ENCODE measurements at regions not wholly inside any gene's neighbourhood (a gene's known extent, or its start where the extent isn't known, plus 50 kb on each side); places are given as distances from the start of the nearest gene placed in this dataset.
A peak's percentile ranks its signal among the peaks of the same experiment; 100 is the strongest.

DNA sequence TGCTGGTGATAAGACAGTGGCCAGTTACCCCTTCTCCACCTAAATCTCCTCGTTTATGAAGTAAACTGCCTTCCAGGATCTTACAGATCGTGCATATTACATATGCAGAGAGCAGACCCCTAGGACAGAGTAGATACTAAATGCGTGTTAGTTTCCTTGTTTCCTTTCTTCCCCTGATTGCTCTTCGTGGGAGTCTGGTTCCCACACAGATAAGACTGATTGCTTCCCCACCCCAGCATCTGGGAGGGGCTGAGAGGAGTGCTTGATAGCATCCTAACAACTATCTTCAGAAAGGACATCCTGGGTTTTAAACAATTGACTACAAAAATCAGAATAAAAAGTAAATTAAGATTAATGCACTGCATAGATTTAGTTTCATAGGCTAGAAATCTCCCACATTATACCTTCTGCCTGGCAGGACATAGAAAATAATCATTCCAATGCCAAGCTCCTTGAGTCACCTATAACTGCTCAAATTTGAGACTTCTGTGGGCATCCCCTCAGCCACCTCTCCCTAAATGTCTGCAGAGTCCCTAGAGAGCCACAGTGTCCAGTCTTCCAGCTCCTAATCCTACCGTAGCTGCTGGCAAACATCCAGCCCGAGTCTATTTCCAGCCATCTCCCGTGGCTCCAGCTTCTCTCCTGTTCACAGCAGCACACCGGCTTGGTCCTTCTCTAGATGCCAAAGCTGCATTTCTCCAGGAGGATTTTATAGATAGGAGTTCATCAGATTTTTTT is 128.3 kb downstream of the LRRC30 start:
- peak; percentile 7 to 27 for DNase-seq

DNA sequence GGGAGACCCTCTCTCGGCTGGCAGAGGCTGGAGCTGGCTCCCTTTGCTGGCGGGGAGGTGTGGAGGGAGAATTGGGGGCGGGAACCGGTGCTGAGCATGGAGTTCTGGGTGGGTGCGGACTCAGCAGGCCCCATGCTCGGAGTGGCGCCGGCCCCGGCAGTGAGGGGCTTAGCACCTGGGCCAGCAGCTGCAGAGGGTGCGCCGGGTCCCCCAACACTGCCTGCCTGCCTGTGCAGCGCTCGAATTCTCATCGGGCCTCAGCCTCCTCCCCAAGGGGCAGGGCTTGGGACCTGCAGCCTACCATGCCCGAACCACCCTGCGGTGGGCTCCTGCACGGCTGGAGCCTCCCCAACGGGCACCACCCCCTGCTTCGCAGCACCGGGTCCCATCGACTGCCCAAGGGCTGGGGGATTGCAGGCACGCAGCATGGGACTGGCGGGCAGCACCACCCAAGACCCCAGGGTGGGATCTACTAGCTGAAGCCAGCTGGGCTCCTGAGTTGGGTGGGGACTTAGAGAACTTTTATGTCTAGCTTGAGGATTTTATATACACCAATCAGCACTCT is 129.8 kb downstream of the LRRC30 start:
- no peak for DNase-seq

DNA sequence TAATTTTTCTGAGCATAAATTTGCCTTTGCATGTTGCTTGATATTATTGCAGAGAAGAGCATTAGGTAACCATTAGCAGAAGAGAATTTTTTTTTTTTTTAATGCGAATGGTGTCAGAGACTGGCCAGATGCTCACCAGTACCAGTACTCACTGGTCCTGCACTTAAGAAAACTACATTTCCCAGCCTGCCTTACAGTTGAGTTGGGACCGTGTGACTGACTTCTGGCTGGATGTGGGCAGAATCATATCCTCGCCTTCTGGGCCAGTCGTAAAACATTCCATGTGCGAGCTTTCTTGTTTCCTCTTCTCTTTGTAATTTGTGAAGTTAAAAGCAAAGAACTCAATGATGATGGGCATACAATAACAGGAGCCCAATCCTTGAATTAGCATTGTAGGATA is 132.4 kb downstream of the LRRC30 start:
- DNase-seq: no peak

DNA sequence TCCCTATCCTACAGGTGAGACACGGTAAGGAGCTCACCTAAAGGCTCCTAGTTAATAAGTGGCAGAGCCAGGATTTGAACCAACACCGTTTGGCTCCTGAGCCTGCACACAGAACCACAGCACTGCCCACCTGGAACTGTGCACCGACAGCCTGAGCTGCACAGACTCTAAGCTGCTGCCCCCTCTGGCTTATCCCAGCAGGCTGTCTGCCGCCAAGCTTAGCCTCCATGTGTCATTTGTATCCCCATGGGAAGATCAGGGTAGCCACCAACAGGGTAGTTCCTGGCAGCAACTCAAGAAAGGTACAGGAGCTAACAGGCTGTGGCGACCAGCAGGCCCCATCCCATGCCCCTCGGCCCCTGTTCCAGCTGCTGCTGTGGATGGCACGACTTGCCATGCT is 135.7 kb downstream of the LRRC30 start:
- DNase-seq: peak; percentile 52 to 88

DNA sequence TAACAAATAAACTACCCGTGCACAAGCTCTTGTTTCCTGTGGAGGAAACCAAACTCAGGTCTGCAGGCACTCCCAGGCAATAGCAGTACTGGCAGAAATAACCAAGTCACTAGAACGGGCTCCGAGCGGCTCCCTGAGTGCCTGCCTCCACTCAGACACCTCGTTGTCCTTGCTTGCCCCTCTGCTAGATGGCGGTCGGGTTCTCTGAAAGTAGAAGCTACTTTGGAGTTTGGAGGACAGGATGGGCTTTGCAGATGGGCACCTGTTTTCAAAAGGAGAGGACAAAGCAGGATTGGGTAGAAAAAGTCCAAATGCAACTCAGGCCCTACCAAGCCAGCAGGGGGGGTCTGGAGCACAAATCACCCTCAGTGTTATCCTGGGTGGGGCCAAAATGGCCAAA is 136.4 kb downstream of the LRRC30 start:
- DNase-seq: no peak

DNA sequence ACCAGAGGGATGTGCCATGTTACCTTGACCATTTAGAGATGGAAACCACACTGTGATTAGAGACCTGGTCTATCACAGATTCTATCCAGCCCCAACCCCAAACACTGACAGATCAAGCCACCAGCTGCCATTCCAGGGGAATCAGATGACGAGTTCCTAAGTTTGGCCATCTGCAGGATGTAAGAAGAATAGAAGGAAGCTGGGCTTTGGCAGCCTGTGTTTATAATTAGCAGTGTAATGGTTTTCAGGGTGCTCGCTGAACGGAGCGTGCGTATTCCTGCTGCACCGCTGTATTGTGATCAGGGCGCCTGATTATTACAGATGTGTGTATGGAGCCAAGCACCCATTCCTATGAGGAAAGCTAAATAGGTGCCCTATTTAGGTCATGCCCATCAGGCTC is 138.1 kb downstream of the LRRC30 start:
- peak; percentile 9 to 70 for DNase-seq

DNA sequence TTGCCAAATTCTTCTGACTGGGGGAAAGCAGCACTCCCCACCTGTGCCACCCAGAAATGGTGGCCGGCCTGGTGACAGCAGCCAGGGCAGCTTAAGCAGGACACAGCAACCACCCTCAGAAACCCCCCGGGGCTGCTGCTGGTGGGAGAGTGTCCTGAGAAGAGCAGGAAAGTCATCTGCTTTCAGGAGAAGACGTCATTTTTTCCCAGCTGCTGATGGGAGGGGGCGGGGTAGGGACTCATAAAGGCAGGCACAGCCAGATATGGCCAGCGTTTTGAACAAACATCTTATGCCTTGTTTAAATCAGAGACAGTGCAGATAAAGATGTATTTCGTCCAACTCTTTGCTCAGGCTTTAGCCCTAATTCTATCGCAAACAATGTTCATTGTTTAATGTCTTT is 139.5 kb downstream of the LRRC30 start:
- no peak for DNase-seq

DNA sequence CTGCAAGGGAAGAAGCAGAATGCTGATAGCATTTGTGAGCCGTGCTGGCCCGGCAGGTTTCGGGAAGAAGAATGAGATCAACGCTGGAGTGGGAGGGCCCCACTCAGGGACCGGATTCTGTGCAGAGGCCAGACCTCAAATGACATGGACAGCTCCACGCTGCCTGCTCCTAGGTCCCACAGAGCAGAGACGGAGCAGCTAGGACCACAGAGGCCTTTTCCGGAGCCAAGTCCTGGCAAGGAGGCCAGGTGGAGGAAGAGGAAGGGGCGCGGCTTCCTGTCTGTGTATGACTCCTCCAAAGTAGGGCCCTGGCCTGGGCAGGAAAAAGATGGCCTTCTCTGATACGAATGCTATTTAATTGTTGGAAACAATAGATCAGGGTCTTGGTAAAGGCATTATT is 139.9 kb downstream of the LRRC30 start:
- no peak for DNase-seq

DNA sequence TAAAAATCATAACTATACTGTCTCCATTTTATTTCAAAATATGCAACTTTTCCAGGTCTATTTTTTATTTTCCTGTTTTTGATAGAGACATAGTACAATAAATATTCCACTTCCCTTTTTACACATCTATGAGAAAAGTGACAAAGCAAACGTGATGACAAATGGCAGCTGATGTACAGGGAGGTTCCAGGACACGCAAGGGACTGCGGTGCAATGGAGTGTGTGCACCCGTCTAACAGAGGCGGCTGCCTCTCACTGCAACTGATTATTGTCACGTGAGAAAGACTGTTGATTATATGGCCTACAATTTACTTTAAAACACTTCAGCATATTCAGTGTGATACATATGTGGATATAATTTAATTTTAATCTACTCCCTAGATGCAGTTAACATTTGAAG is 142.6 kb downstream of the LRRC30 start:
- no peak for DNase-seq

DNA sequence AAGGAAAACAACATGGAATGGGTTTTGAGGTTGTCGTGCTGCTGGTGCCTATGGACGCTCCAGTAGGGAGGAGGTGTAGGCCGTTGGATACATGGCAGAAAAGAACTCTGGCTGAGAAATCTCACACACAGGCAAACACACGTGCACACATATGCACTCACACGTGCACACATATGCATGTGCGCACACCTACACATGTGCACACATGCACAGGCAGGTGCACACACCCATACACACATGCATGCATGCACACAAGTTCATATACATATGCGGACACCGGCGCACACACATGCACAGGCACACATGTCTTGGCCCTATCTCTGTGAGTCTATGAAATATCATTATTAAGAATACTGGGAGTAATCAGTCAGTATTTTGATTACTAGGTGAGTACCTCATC is 150.4 kb downstream of the LRRC30 start:
- DNase-seq: no peak

DNA sequence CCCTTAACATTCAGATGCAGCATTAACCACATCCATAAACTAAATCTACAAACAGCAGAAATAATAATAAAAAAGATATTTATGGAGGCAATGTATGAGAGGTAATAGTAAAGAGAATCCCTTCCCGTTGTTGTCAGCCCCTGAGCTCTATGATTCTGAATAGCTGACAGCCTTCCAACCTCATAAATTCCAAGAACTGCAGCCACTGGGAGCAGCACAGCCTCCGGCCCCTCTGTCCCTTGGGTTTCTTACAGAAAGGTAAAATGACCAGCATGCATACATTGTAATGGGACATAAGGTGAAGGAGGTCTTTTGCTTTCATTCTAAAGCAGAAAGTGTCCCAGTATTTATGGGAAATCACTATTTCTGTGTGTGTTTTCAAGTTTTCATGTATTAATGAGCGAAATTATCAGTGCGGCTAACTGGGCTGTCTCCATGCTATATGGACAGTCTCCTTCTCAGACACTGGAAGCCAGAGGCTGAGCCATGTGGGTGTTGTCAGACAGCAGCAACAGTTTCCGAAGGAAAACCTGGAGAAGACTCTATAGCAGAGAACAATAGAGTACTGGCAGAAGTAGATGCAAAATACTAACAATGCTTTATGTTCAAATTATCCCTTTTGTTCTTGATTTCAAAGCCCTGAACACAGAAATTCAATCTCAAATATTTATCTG is 151.6 kb downstream of the LRRC30 start:
- DNase-seq: no peak

DNA sequence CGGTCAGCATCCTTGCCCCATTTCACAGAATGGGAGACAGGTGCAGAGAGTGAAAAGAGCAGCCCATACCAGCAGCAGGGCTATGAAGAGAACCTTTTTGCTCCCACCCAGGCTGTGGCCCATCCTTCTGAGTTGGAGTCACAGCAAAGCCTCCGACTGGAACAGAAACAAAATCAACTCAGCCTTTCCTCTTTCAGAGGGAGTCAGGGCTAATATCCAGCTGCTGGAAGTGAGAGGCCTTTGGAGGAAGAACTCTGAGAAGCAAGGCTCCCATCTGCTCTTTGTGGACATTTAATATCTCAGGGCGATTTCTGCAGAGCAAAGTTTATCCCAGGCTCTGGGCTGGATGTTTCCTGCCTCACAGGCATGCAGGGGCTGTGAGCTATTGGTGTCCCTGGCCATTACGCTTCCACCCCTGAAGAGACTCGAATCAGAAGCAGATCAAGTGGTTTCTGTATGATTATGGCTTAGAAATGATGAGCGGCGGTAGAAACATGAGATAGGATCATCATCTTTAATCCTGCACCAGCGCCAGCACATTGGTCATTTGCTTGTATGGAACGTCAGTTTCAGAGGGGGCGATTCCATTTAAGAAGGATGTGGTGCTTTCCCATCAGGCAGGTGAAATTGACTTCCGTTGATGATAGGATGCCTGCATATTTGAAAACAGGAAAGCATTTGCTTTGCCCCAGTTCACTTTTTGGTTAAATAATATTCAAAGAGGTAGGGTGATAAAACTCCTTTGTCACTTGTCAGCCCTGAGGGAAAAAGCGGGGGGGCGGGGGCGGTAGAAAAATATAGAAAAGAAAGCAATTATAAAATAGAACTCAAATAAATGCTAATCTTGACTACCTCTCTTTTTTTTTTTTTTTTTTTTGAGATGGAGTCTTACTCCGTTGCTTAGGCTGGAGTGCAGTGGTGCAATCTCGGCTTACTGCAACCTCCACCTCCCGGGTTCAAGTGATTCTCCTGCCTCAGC is 152.4 kb downstream of the LRRC30 start:
- DNase-seq: peak; percentile 59 to 65

DNA sequence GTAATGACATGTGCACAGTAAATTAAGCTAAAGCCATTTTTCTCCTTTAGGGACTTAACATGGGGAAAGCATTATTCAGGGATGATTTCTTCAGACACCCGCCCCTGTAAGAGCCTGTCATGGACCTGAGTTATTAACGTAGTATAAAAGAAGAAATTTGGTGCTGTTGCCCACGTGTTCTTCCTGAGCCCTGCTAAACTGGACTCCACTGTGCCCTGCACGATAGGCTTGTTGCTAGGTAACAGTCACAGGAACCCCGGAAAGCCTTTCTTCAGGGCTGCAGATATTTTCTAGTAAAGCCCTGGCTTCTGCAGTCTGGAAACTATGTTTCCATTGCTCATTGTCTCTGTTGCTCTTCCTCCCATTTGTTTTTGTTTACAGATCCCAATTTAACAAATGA is 157.9 kb downstream of the LRRC30 start:
- DNase-seq: peak; percentile 1 to 67

DNA sequence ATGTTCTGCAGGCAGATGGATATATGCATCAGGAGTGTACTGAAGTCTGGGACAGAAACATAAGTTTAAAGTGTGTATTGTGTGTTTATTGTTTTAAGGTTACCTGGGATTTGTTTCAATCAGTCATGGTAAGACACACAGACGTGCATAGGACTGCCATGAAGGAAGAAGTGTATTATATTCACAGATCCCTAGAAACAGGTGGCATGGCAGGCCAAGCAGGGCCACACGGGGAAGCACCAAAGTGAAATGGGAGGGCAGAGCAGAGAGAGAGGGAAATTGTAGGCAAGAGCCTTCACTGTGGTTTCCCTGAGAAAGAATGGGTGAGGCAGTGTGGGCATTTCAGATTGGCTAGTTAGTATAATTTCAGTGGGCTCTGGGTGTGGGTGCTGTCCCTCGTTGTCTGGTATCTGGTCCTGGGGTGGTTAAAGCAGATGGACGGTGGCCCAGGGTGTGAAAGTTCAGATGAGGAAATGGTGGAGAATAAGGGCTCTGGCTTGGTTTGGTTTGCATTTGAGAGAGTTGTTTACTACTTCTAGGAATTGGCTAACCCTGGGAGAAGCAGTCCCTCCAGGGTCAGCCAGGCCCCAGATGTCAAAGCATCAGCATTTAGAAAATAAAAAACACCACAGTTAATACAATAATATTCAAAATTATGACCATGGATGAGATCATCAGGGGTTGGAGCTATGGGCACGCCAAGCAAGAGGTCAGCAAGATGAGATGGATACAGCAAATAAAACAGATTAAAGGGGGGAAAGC is 160.0 kb downstream of the LRRC30 start:
- no peak for DNase-seq

DNA sequence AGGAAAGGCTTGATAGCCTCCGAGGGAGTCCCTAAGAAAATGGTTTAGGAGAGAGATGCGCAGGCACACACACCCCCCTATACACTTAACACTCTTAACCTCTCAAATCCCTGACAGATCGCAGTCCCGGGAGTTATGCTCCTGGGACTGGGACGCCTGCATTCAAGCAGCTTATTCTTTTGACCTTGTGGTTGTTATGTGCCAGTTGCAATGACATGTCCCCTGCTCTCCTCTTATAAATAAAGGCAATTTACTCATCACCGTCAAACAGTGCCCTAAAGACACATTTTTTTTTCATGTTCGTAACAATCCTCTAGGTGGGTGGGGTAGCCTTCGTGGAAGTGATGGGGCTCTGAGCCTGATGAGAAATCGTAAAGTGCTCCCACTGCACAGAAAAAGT is 162.2 kb downstream of the LRRC30 start:
- DNase-seq: no peak

DNA sequence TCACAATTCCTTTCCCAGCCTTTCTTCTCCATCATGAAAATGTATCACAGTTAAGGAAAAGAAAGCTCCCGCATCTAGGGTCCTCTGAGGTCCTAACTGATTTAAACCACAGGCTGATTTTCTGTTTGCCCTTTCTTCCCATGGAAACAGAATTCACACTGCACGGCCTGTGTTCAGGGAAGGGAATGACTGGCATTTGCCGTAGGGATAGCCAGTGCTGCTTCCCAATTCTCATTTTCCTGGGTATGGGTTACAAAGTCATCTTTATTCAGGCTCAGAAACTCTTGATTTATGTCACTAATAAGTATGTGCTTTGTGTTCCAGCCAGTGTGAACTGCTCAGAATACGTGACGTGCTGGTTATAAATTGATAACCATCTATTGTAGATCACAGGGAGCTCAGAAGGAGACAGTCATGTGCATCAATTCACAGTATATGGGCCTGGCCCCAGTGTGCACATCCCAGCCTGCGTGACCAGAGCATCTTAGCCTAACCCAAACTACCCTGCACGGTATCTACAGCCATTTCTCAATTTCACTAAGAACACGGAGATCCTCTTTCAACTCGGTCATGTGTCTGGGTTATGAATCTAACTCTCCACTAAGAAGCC is 163.3 kb downstream of the LRRC30 start:
- no peak for DNase-seq

DNA sequence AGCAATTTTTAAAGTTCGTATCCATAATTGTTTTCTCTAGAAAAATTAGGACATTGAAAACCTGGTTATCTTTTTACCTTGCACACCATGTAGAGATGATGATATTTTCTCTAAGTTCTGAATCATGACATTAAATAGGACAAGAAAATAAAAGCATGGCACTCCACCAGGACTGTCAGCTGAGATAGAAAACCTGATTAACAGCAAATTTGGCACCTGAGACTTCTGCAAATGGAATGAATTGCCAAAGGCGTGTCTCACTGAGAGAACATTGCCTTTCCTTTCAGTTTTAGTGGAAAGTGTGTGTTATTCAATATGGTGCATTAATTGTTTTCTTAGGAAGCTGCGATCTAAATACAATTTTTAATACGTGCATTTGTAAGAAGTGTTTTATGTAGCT is 164.7 kb downstream of the LRRC30 start:
- no peak for DNase-seq

DNA sequence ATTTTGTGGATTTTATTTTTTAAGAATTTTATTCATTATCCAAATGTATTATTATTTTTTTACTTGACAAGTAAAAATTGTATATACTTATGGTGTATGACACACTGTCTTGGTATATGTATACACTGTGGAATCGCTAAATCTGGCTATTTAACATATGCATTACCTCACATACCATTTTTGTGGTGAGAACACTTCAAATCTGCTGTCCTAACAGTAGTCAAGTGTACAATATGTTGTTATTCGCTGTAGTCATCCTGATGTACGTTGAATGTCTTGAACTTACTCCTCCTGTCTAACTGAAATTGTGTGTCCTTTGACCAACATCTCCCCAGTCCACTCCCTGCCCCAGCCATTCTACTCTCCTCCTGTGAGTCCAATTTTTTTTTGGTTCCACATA is 153.2 kb upstream of the PTPRM start:
- no peak for DNase-seq

DNA sequence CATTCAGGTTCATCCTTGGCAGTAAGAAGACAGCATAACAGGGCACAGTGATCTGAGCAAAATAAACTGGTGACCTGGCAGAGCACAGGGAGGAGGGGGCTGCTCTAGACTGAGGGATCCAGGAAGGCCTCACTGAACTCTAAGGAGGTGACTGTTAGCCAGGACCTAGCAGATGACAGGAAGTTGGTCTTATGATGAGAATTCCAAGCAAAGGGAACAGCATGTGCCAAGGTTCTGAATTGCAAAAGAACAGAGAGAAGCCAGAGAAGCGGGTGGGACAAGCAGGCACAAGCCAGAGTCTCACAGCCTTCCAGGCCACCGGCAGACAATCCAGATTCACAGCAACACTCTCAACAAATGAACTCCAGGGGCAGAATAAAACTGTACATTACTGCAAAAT is 152.7 kb upstream of the PTPRM start:
- no peak for DNase-seq

DNA sequence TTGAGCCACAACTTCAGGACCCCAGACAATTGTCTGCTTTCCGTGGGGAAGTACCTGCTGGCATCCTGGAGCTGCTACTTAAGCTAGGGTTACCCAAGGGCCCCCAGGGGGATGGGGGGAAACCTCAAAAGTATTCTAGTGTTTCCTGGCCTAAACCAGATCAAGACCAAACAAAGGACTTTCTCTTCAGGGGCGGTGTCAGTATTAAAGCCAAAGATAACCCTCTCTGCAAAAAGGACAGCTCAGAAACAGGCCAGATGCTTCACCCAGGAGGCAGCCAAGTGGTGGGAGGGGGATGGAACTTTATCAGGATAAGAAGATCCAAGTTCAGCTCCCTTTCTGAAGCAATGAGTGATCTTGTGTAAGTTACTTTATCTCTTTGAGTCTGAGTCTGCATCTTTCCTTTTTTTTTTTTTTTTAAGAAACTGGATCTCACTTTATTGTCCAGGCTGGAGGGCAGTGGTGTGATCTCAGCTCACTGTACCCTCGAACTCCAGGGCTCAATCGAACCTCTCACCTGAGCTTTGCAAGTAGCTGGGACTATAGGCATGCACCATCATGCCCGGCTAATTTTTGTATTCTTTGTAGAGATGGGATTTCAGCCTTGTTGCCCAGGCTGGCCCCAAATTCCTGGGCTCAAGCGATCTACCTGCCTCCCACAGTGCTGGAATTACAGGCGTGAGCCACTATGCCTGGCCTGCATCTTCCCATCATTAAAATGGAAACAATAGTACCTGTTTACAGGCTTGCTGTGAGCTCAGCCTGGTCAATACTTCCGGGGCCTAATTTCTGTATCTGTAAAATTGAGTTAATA is 151.8 kb upstream of the PTPRM start:
- DNase-seq: peak in 1 of 2 experiments; percentile 35

DNA sequence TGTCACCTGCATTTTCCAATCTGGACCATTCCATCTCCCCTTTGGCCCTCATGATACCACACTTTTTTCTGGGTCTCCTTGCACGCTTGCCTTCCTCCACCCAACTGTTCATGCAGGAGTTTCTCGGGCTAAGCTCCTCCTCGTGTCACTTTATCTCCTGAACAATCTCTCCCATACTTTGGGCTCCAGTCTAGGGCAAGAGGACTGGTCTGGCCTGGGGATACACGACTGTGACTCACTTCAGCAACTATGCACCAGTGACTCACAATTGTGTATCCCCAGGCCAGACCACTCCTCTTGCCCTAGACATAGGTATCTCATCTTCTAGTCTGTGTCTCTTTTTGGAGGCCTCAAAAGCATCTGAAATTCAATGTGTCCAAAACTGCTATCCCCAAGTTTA is 149.4 kb upstream of the PTPRM start:
- DNase-seq: no peak

All from NCI-H524 (cell line).